GM10248 (cell line): ENCODE measurements at regions not wholly inside any gene's neighbourhood (a gene's known extent, or its start where the extent isn't known, plus 50 kb on each side); places are given as distances from the start of the nearest gene placed in this dataset.

Source experiments
- CTCF ChIA-PET: fragments of 300-600 bp; sonication (Branson Sonifier 250); formaldehyde crosslinking; extraction: SDS; loops from one replicate; lab custom pipeline; 2021; ENCODE audit warnings: antibody characterized with exemption; lab: Yijun Ruan, JAX
- POLR2A ChIA-PET: fragments of 350-650 bp; sonication (Branson Sonifier 250); formaldehyde crosslinking; extraction: SDS; loops from one replicate; lab custom pipeline; 2020; ENCODE audit warnings: antibody characterized with exemption; lab: Yijun Ruan, JAX
- DNase-seq: peaks from one replicate; pipeline ENCODE4 v3.0.0; 2012; ENCODE audit errors: extremely low spot score
- TF ChIP-seq, protein P1 (sequence below): IDR thresholded peaks from 2 replicates; pipeline ENCODE4 v1.5.1; 2012; ENCODE audit warnings: mild to moderate bottlenecking, low read depth; ENCODE audit errors: extremely low read depth, missing control alignments, control extremely low read depth

- no peak for DNase-seq
- ChIA-PET CTCF (interaction anchor here (1.5 kb wide), 1 partner anchor 11 kb away, joined by 5 read pairs; no protein-coding TSS in a partner anchor), POLR2A (no interaction called here)
- TF ChIP-seq, protein P1, sequence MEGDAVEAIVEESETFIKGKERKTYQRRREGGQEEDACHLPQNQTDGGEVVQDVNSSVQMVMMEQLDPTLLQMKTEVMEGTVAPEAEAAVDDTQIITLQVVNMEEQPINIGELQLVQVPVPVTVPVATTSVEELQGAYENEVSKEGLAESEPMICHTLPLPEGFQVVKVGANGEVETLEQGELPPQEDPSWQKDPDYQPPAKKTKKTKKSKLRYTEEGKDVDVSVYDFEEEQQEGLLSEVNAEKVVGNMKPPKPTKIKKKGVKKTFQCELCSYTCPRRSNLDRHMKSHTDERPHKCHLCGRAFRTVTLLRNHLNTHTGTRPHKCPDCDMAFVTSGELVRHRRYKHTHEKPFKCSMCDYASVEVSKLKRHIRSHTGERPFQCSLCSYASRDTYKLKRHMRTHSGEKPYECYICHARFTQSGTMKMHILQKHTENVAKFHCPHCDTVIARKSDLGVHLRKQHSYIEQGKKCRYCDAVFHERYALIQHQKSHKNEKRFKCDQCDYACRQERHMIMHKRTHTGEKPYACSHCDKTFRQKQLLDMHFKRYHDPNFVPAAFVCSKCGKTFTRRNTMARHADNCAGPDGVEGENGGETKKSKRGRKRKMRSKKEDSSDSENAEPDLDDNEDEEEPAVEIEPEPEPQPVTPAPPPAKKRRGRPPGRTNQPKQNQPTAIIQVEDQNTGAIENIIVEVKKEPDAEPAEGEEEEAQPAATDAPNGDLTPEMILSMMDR, result no peak
Measured at GRCh38 chr5:145495741-145496140, 339.4 kb downstream of the PRELID2 start.

GRCh38 chr5:145495196-145495595 is 339.9 kb downstream of the PRELID2 start:
- ChIA-PET POLR2A (no interaction called here), CTCF (interaction anchor here (1.5 kb wide), 1 partner anchor 10 kb away, joined by 5 read pairs; no protein-coding TSS in a partner anchor)
- TF ChIP-seq, protein P1, result no peak
- no peak for DNase-seq

- no peak for DNase-seq
- CTCF ChIA-PET, result interaction anchor here (1.2 kb wide), 1 partner anchor 17 kb away, joined by 3 read pairs; no protein-coding TSS in a partner anchor
Measured at GRCh38 chr5:145493435-145493834, 341.7 kb downstream of the PRELID2 start.

DNA sequence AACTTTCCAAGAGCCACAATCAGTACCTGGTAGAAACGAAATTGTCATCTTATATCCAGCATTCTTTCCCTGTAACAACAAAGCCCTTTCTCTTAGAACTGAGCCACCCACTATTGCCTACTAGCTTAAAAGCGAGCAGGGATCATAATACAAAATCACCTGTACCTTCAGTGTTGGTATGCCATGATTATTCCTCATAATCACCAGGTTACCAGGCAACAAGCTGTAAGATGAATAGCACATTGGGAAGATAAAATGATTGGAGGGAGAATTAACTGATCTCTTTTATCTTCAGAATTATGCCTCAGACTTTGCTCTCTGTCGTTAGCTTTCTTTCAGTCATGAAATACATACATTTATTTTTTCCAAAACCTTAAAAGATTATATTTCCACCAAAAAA is 345.6 kb downstream of the PRELID2 start:
- TF ChIP-seq, protein P1, result no peak
- no peak for DNase-seq
- ChIA-PET POLR2A (no interaction called here), CTCF (interaction anchor here (1.8 kb wide), 1 partner anchor 18 kb away, joined by 7 read pairs; no protein-coding TSS in a partner anchor)

More at GRCh38 chr5:145493435-145493834, 341.7 kb downstream of the PRELID2 start:
- TF ChIP-seq, protein P1, result no peak
- POLR2A ChIA-PET, result no interaction called here

DNA sequence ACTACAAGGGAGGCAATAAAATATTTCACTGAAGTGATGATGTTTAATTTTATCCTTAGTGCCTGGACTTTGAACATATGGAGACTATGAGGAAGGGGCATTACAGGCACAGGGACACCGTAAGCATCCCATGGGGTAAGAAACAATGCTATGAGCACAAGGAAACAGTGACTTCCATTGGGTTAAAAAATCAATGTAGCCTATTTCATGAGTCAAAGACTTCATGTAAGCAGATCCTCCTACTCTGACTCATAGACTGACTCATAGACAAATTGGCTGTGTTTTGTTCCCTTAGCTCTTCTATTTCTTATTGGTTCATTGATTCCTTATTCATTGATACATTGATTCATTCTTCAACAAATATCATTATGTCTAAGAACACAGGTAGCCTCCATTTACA is 351.0 kb downstream of the PRELID2 start:
- CTCF ChIA-PET, result interaction anchor here (1.6 to 1.9 kb wide), 2 partner anchors 12 kb away, joined by 4 to 5 read pairs; no protein-coding TSS in a partner anchor
- DNase-seq, result no peak
- TF ChIP-seq, protein P1, result no peak
- POLR2A ChIA-PET, result no interaction called here

DNA sequence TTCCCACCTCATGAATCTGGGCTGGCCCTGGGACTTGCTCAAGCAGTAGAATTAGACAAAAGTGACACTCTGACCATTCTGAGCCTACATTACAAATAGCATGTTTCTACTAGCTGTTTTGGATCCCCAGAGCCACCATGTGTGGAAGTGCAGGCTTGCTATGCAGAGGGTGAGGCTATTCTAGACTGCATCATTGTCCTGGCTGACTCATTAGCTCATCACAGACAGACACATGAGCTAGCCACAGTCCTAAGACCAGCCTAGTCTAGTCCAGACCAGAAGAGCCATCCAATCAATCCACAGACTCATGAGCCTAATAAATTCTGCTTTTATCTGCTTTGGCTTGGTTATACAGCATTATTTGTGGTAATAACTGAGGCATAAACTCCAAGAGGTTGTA is 351.9 kb downstream of the PRELID2 start:
- CTCF ChIA-PET, result interaction anchor here (1.6 to 1.7 kb wide), 2 partner anchors 11 to 16 kb away, joined by 4 read pairs; no protein-coding TSS in a partner anchor
- no peak for DNase-seq
- TF ChIP-seq, protein P1, result no peak
- POLR2A ChIA-PET, result no interaction called here
